WTC11 (cell line): ENCODE measurements at regions not wholly inside any gene's neighbourhood (a gene's known extent, or its start where the extent isn't known, plus 50 kb on each side); places are given as distances from the start of the nearest gene placed in this dataset.
"Not testable (repeated sequence)": the region's sequence is repeated elsewhere in the genome, so short reads cannot be mapped to it uniquely, and the experiment has no call there.

Source experiments
- ATAC-seq: fragments of 200-7000 bp; cut with Tn5 transposase; 2 replicates; pipeline ENCODE4 v1.10.0; 2021; ENCODE audit warnings: mild to moderate bottlenecking, moderate library complexity
- CTCF ChIA-PET: fragments of 300-600 bp; sonication (Branson Sonifier 250); formaldehyde crosslinking; loops from one replicate; lab custom pipeline; 2021; ENCODE audit warnings: antibody characterized with exemption; lab: Charles Lee
- POLR2A ChIA-PET: fragments of 350-600 bp; sonication (Branson Sonifier 250); formaldehyde crosslinking; loops from one replicate; lab custom pipeline; 2021; ENCODE audit warnings: antibody characterized with exemption; lab: Charles Lee
- DNase-seq: peaks from one replicate; pipeline ENCODE4 v3.0.0; 2021; ENCODE audit warnings: low spot score
- H3K27ac Mint-ChIP-seq: 2 replicates; pipeline ENCODE4 v1.8.0; 2021; ENCODE audit warnings: mixed read lengths
- H3K27me3 Mint-ChIP-seq: 2 replicates; pipeline ENCODE4 v1.8.0; 2021; ENCODE audit warnings: low read depth, mild to moderate bottlenecking, moderate library complexity, mixed read lengths
- H3K36me3 Mint-ChIP-seq: 2 replicates; pipeline ENCODE4 v1.8.0; 2021; ENCODE audit warnings: mixed read lengths
- H3K4me1 Mint-ChIP-seq: 2 replicates; pipeline ENCODE4 v1.8.0; 2022; ENCODE audit warnings: mixed read lengths
- H3K4me3 Mint-ChIP-seq: 2 replicates; pipeline ENCODE4 v1.8.0; 2021; ENCODE audit warnings: mild to moderate bottlenecking, moderate library complexity, mixed read lengths
- H3K9me3 Mint-ChIP-seq: 2 replicates; pipeline ENCODE4 v1.8.0; 2021; ENCODE audit warnings: mixed read lengths
- AFF4 ChIP-seq: sonication (generic); formaldehyde crosslinking; IDR thresholded peaks from 2 replicates; pipeline ENCODE4 v1.8.1; 2023; ENCODE audit warnings: mild to moderate bottlenecking, missing genetic modification reagents, borderline replicate concordance
- ATF1 ChIP-seq: sonication (generic); formaldehyde crosslinking; IDR thresholded peaks from 2 replicates; pipeline ENCODE4 v1.8.1; 2023; ENCODE audit warnings: mild to moderate bottlenecking, moderate library complexity, missing genetic modification reagents
- ATF2 ChIP-seq: sonication (generic); formaldehyde crosslinking; IDR thresholded peaks from 2 replicates; pipeline ENCODE4 v1.8.1; 2022; ENCODE audit warnings: low read depth, missing genetic modification reagents, borderline replicate concordance
- E2F5 ChIP-seq: sonication (generic); formaldehyde crosslinking; IDR thresholded peaks from 2 replicates; pipeline ENCODE4 v1.8.1; 2022; ENCODE audit warnings: mild to moderate bottlenecking, moderate library complexity, missing genetic modification reagents
- FOXK1 ChIP-seq: sonication (generic); formaldehyde crosslinking; IDR thresholded peaks from 2 replicates; pipeline ENCODE4 v1.8.0; 2022; ENCODE audit warnings: mild to moderate bottlenecking, moderate library complexity, missing genetic modification reagents
- GRHL2 ChIP-seq: fragments of 250-450 bp; sonication (Bioruptor Pico); IDR thresholded peaks from 2 replicates; pipeline ENCODE4 v1.8.0; 2022; ENCODE audit warnings: mild to moderate bottlenecking, moderate library complexity; ENCODE audit not compliant: insufficient replicate concordance, severe bottlenecking
- HMGXB4 ChIP-seq: sonication (generic); formaldehyde crosslinking; IDR thresholded peaks from 2 replicates; pipeline ENCODE4 v1.8.1; 2023; ENCODE audit warnings: mild to moderate bottlenecking, moderate library complexity, missing genetic modification reagents
- IRF2 ChIP-seq: sonication (generic); formaldehyde crosslinking; IDR thresholded peaks from 2 replicates; pipeline ENCODE4 v1.8.0; 2022; ENCODE audit warnings: low read depth, missing genetic modification reagents, borderline replicate concordance
- MXD4 ChIP-seq: fragments of 250-450 bp; sonication (Bioruptor Pico); IDR thresholded peaks from 2 replicates; pipeline ENCODE4 v1.8.0; 2021; ENCODE audit warnings: mild to moderate bottlenecking, moderate library complexity, borderline replicate concordance
- ZNF138 ChIP-seq: sonication (generic); formaldehyde crosslinking; conservative IDR thresholded peaks from 2 replicates; pipeline ENCODE4 v1.8.1; 2022; ENCODE audit warnings: mild to moderate bottlenecking, moderate library complexity, missing genetic modification reagents
- ZNF281 ChIP-seq: sonication (generic); formaldehyde crosslinking; IDR thresholded peaks from 2 replicates; pipeline ENCODE4 v1.8.0; 2023; ENCODE audit warnings: mild to moderate bottlenecking, missing genetic modification reagents
- ZNF671 ChIP-seq: fragments of 250-450 bp; sonication (Bioruptor Pico); IDR thresholded peaks from 2 replicates; pipeline ENCODE4 v1.8.0; 2021; ENCODE audit warnings: mild to moderate bottlenecking

- DNase-seq (no peak), ATAC-seq (no peak)
- H3K4me1 Mint-ChIP-seq = no peaks in the 10 kb centered on the region
- TF ChIP-seq MXD4 (CRISPR knock-in tag) (no peak), HMGXB4 (CRISPR knock-in tag) (no peak), AFF4 (no peak)
- H3K27me3 Mint-ChIP-seq = peaks cover 18% of the 10 kb centered on the region
- no peak overlapping the region for H3K4me3 Mint-ChIP-seq
- CTCF ChIA-PET = no interaction called here
- POLR2A ChIA-PET = no interaction called here
- H3K27ac Mint-ChIP-seq = no peak overlapping the region
- H3K36me3 Mint-ChIP-seq = peaks cover 85% of the 10 kb centered on the region
- peaks cover 84% of the 10 kb centered on the region for H3K9me3 Mint-ChIP-seq
Observed at GRCh38 chr2:3904061-3904460, 200.7 kb downstream of the DCDC2C start.

GRCh38 chr2:3908498-3908897 is 205.1 kb downstream of the DCDC2C start:
- H3K27ac Mint-ChIP-seq, H3K4me3 Mint-ChIP-seq, DNase-seq, H3K4me1 Mint-ChIP-seq, ATAC-seq, POLR2A ChIA-PET, CTCF ChIA-PET: not testable (repeated sequence)
- Mint-ChIP-seq H3K27me3 (peaks cover 24% of the 10 kb centered on the region), H3K36me3 (peaks cover 78% of the 10 kb centered on the region), H3K9me3 (peaks cover 87% of the 10 kb centered on the region)

- H3K4me3 Mint-ChIP-seq = no peak overlapping the region
Observed at GRCh38 chr2:3911882-3912455, 208.6 kb downstream of the DCDC2C start.

GRCh38 chr2:3913166-3913565 is 209.8 kb downstream of the DCDC2C start:
- POLR2A ChIA-PET = no interaction called here
- no peak for ATAC-seq
- CTCF ChIA-PET = no interaction called here
- Mint-ChIP-seq H3K36me3 (peaks cover 69% of the 10 kb centered on the region), H3K27ac (no peak overlapping the region), H3K4me1 (no peaks in the 10 kb centered on the region), H3K27me3 (peaks cover 24% of the 10 kb centered on the region), H3K4me3 (no peak overlapping the region), H3K9me3 (peaks cover 83% of the 10 kb centered on the region)
- no peak for DNase-seq
- TF ChIP-seq GRHL2 (CRISPR knock-in tag) = no peak
- TF ChIP-seq ZNF671 (CRISPR knock-in tag) = no peak
- TF ChIP-seq E2F5 (CRISPR knock-in tag) = no peak
- no peak for TF ChIP-seq ATF1 (CRISPR knock-in tag)
- TF ChIP-seq ZNF281 (CRISPR knock-in tag) = no peak
- TF ChIP-seq IRF2 = no peak

More at GRCh38 chr2:3911882-3912455, 208.6 kb downstream of the DCDC2C start:
- ChIA-PET POLR2A (no interaction called here), CTCF (no interaction called here)
- no peak overlapping the region for H3K27ac Mint-ChIP-seq
- H3K4me1 Mint-ChIP-seq = no peaks in the 10 kb centered on the region
- TF ChIP-seq ZNF138 (CRISPR knock-in tag) = no peak
- TF ChIP-seq ATF2 (CRISPR knock-in tag) = no peak
- TF ChIP-seq FOXK1 (CRISPR knock-in tag) = no peak
- TF ChIP-seq, all 79 proteins: peak for 0
- DNase-seq (no peak), ATAC-seq (no peak)
- peaks cover 85% of the 10 kb centered on the region for H3K9me3 Mint-ChIP-seq
- H3K36me3 Mint-ChIP-seq = peaks cover 71% of the 10 kb centered on the region
- peaks cover 23% of the 10 kb centered on the region for H3K27me3 Mint-ChIP-seq
